ENCODE measurements at regions not wholly inside any gene's neighbourhood (a gene's known extent, or its start where the extent isn't known, plus 50 kb on each side); places are given as distances from the start of the nearest gene placed in this dataset.
A peak's percentile ranks its signal among the peaks of the same experiment; 100 is the strongest.

- Mint-ChIP-seq H3K4me1 (peaks cover 17% of the 10 kb centered on the region), H3K9me3 (no peaks in the 10 kb centered on the region), H3K27me3 (ENCODE audit: low read depth) (no peaks in the 10 kb centered on the region), H3K4me3 (no peak overlapping the region), H3K27ac (no peak overlapping the region), H3K36me3 (ENCODE audit: low read depth) (no peaks in the 10 kb centered on the region)
- TF ChIP-seq, protein P1, sequence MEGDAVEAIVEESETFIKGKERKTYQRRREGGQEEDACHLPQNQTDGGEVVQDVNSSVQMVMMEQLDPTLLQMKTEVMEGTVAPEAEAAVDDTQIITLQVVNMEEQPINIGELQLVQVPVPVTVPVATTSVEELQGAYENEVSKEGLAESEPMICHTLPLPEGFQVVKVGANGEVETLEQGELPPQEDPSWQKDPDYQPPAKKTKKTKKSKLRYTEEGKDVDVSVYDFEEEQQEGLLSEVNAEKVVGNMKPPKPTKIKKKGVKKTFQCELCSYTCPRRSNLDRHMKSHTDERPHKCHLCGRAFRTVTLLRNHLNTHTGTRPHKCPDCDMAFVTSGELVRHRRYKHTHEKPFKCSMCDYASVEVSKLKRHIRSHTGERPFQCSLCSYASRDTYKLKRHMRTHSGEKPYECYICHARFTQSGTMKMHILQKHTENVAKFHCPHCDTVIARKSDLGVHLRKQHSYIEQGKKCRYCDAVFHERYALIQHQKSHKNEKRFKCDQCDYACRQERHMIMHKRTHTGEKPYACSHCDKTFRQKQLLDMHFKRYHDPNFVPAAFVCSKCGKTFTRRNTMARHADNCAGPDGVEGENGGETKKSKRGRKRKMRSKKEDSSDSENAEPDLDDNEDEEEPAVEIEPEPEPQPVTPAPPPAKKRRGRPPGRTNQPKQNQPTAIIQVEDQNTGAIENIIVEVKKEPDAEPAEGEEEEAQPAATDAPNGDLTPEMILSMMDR (IDR thresholded peaks at IDR 0.05; ENCODE audit: unreplicated experiment in 3 of 3) = no peak
Observed at GRCh38 chr10:31190488-31190887, 128.5 kb upstream of the ZEB1 start.

DNA sequence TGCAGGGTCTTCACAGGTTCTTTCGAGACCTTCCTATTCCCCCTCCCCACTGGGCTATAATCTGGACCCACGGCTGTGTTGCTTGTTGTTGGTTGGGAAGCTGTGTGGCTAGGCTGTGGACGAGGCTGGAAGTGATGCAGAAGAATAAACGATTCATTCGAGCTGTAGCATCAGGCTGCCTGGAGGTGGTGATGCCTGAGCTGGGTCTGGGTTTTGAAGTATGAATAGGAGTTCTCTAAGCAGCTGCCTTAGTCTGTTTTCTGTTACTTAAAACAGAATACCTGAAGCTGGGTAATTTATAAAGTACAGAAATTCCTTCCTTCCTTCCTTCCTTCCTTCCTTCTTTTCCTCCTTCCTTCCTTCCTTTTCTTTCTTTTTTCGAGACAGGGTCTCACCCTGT is 126.5 kb upstream of the ZEB1 start:
- Mint-ChIP-seq H3K9me3 (no peaks in the 10 kb centered on the region), H3K27me3 (ENCODE audit: low read depth) (no peaks in the 10 kb centered on the region), H3K4me3 (no peak overlapping the region), H3K4me1 (peaks cover 7% of the 10 kb centered on the region), H3K36me3 (ENCODE audit: low read depth) (no peaks in the 10 kb centered on the region), H3K27ac (peak overlapping the region in 1 of 3 experiments; percentile 46)
- TF ChIP-seq, protein P1 (IDR thresholded peaks at IDR 0.05; ENCODE audit: unreplicated experiment in 3 of 3) = no peak

DNA sequence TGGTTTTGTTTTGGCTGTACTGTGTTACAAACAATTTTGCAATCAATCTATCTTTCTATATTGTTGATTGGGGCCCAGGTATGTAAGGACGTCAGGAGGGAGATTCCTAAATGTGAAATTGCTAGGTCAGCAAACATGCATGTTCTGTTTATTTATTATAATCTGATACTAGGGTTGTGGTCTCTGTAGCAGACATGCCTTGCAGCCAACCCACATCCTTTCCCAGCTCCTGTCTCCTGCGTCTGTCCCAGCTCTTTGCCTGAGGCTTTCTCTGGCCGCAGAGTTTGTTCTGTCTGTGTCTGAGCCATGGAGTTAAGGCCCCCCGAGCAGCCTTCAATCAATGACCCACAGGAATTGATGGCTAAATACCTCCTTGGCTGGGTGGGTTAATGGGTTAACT is 124.0 kb upstream of the ZEB1 start:
- peaks cover 7% of the 10 kb centered on the region for H3K4me1 Mint-ChIP-seq
- no peak overlapping the region for H3K4me3 Mint-ChIP-seq
- TF ChIP-seq, protein P1 (IDR thresholded peaks at IDR 0.05; ENCODE audit: unreplicated experiment in 3 of 3) = no peak

DNA sequence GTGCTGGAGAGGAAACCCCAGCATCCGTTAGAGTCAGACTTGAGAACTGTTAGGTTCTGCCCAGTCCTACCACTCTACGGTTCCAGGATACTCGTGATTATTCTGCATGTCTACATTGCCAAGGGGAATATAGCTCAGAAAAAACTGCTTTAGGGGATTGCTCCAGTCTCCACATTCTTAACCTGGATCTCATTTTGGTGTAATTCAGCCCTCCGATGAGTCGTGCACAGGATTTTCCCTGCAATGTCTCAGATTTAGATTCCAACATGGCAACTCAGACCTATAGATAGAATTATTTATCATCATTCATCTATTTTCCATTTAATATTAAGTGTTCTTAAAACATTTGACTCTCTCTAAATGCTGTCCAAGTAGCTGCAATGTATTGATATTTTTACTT is 121.1 kb upstream of the ZEB1 start:
- H3K9me3 Mint-ChIP-seq = no peaks in the 10 kb centered on the region

More for the DNA sequence above, 124.0 kb upstream of the ZEB1 start:
- no peaks in the 10 kb centered on the region for H3K27me3 Mint-ChIP-seq (ENCODE audit: low read depth)
- H3K27ac Mint-ChIP-seq = peak overlapping the region in 1 of 3 experiments; percentile 10
- H3K36me3 Mint-ChIP-seq (ENCODE audit: low read depth) = no peaks in the 10 kb centered on the region
- no peaks in the 10 kb centered on the region for H3K9me3 Mint-ChIP-seq

GRCh38 chr10:31204090-31204489 is 114.9 kb upstream of the ZEB1 start:
- TF ChIP-seq, protein P1 (IDR thresholded peaks at IDR 0.05; ENCODE audit: unreplicated experiment in 3 of 3) = no peak
- Mint-ChIP-seq H3K27ac (peak overlapping the region in 1 of 3 experiments; percentile 12), H3K27me3 (ENCODE audit: low read depth) (no peaks in the 10 kb centered on the region), H3K36me3 (ENCODE audit: low read depth) (no peaks in the 10 kb centered on the region), H3K9me3 (no peaks in the 10 kb centered on the region), H3K4me1 (peaks cover 19% of the 10 kb centered on the region), H3K4me3 (no peak overlapping the region)

More for the DNA sequence above, 121.1 kb upstream of the ZEB1 start:
- no peaks in the 10 kb centered on the region for H3K27me3 Mint-ChIP-seq (ENCODE audit: low read depth)
- H3K36me3 Mint-ChIP-seq (ENCODE audit: low read depth) = no peaks in the 10 kb centered on the region
- no peaks in the 10 kb centered on the region for H3K4me1 Mint-ChIP-seq
- no peak overlapping the region for H3K27ac Mint-ChIP-seq
- H3K4me3 Mint-ChIP-seq = no peak overlapping the region
- TF ChIP-seq, protein P1 (IDR thresholded peaks at IDR 0.05; ENCODE audit: unreplicated experiment in 3 of 3) = no peak

DNA sequence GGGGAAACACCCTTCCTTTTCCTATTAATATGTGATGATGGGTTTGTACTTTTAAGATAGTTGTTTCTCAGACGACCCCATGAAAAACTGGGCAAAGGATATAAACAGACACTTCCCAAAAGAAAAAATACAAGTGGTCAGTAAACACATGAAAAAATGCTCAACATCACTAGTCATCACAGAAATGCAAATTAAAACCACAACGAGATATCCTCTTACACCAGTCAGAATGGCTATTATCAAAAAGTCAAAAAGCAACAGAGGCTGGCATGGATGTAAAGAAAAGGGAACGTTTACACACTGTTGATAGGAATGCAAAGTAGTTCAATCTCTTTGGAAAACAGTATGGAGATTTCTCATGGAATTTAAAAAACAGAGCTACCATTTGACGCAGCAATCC is 111.4 kb upstream of the ZEB1 start:
- H3K27me3 Mint-ChIP-seq (ENCODE audit: low read depth) = no peaks in the 10 kb centered on the region
- TF ChIP-seq, protein P1 (IDR thresholded peaks at IDR 0.05; ENCODE audit: unreplicated experiment in 3 of 3) = no peak
- H3K27ac Mint-ChIP-seq = no peak overlapping the region
- no peaks in the 10 kb centered on the region for H3K9me3 Mint-ChIP-seq
- no peaks in the 10 kb centered on the region for H3K36me3 Mint-ChIP-seq (ENCODE audit: low read depth)
- no peak overlapping the region for H3K4me3 Mint-ChIP-seq
- H3K4me1 Mint-ChIP-seq = peaks cover 30% of the 10 kb centered on the region
